ENCODE measurements at regions not wholly inside any gene's neighbourhood (a gene's known extent, or its start where the extent isn't known, plus 50 kb on each side); places are given as distances from the start of the nearest gene placed in this dataset.

DNA sequence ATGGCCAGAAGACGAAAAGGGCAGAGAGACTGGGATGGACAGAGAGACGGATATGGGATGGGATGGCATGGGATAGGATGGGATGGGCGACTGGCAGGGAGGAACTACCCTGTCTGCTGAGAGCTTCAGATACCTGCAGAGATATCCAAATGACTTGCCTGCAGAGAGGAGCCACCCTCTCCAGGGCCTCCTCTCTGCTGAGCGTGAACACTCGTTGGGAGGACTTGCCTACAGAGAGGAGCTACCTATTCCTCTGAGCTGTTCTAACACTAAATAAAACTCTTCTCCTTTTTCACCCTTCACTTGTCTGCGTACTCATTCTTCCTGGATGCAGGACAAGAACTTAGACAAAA is 67.1 kb upstream of the LRRN2 start:
- Histone ChIP-seq H3K36me3 (ENCODE audit: control insufficient read depth, insufficient read depth, low read length) (no peaks in the 10 kb centered on the region), H3K27ac (ENCODE audit: insufficient read depth, low read length) (no peak overlapping the region), H3K79me2 (ENCODE audit: control insufficient read depth, insufficient read depth, low read length) (no peaks in the 10 kb centered on the region), H3K27me3 (ENCODE audit: control insufficient read depth, insufficient read depth, low read length) (no peaks in the 10 kb centered on the region), H2AFZ (ENCODE audit: low read length) (no peak overlapping the region), H4K20me1 (ENCODE audit: control insufficient read depth, extremely low read depth, insufficient read depth, low read length) (no peaks in the 10 kb centered on the region), H3K4me3 (replicated peaks in 1 of 4; ENCODE audit: control extremely low read depth in 1 of 4, insufficient read depth in 1 of 4, low read depth in 3 of 4, low read length in 4 of 4) (no peak overlapping the region), H3K4me1 (ENCODE audit: control insufficient read depth, extremely low read depth, insufficient read depth, low read length) (no peaks in the 10 kb centered on the region), H3K9ac (ENCODE audit: insufficient read depth, low read length) (no peak overlapping the region), H3K9me3 (ENCODE audit: control insufficient read depth, insufficient read depth, low read depth, low read length) (no peaks in the 10 kb centered on the region), H3K4me2 (ENCODE audit: extremely low read depth, insufficient read depth, low read length) (no peak overlapping the region)
- no peak for DNase-seq (ENCODE audit: low read depth in 2 of 2)
- no peak for TF ChIP-seq EZH2 (IDR thresholded peaks at IDR 0.05; ENCODE audit: low read length, missing control alignments)
- TF ChIP-seq, protein P1, sequence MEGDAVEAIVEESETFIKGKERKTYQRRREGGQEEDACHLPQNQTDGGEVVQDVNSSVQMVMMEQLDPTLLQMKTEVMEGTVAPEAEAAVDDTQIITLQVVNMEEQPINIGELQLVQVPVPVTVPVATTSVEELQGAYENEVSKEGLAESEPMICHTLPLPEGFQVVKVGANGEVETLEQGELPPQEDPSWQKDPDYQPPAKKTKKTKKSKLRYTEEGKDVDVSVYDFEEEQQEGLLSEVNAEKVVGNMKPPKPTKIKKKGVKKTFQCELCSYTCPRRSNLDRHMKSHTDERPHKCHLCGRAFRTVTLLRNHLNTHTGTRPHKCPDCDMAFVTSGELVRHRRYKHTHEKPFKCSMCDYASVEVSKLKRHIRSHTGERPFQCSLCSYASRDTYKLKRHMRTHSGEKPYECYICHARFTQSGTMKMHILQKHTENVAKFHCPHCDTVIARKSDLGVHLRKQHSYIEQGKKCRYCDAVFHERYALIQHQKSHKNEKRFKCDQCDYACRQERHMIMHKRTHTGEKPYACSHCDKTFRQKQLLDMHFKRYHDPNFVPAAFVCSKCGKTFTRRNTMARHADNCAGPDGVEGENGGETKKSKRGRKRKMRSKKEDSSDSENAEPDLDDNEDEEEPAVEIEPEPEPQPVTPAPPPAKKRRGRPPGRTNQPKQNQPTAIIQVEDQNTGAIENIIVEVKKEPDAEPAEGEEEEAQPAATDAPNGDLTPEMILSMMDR (conservative IDR thresholded peaks at IDR 0.05 in 1 of 2, IDR thresholded peaks at IDR 0.05 in 1 of 2; ENCODE audit: low read depth in 1 of 2, low read length in 2 of 2): no peak

DNA sequence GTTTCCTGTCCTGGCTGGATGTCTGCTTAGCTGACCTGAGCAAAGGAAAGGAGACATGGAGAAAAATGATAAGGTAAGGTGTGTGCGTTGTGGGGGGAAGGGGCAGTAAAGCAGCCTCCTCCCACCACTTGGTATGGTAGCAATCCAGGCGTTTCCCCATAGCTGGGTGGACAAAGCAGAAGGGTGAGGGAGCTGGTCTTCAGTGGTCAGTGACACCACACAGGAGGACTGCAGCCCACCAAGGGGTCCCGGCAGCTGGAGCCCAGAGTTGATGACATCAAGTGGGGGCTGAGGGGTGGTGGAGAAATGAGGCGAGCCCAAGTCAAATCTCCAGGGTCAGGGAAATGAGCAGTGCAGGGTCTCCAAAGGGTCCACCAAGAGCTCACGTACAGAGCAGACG is 69.3 kb upstream of the LRRN2 start:
- no peaks in the 10 kb centered on the region for H4K20me1 ChIP-seq (ENCODE audit: control insufficient read depth, extremely low read depth, insufficient read depth, low read length)
- no peak overlapping the region for H2AFZ ChIP-seq (ENCODE audit: low read length)
- no peak for TF ChIP-seq EZH2 (IDR thresholded peaks at IDR 0.05; ENCODE audit: low read length, missing control alignments)
- TF ChIP-seq, protein P1 (conservative IDR thresholded peaks at IDR 0.05 in 1 of 2, IDR thresholded peaks at IDR 0.05 in 1 of 2; ENCODE audit: low read depth in 1 of 2, low read length in 2 of 2): no peak
- H3K9ac ChIP-seq (ENCODE audit: insufficient read depth, low read length): no peak overlapping the region
- no peaks in the 10 kb centered on the region for H3K79me2 ChIP-seq (ENCODE audit: control insufficient read depth, insufficient read depth, low read length)
- H3K4me1 ChIP-seq (ENCODE audit: control insufficient read depth, extremely low read depth, insufficient read depth, low read length): no peaks in the 10 kb centered on the region
- no peaks in the 10 kb centered on the region for H3K36me3 ChIP-seq (ENCODE audit: control insufficient read depth, insufficient read depth, low read length)
- DNase-seq (ENCODE audit: low read depth in 2 of 2): no peak
- no peaks in the 10 kb centered on the region for H3K9me3 ChIP-seq (ENCODE audit: control insufficient read depth, insufficient read depth, low read depth, low read length)
- no peak overlapping the region for H3K27ac ChIP-seq (ENCODE audit: insufficient read depth, low read length)
- H3K4me3 ChIP-seq (replicated peaks in 1 of 4; ENCODE audit: control extremely low read depth in 1 of 4, insufficient read depth in 1 of 4, low read depth in 3 of 4, low read length in 4 of 4): no peak overlapping the region
- no peak overlapping the region for H3K4me2 ChIP-seq (ENCODE audit: extremely low read depth, insufficient read depth, low read length)
- H3K27me3 ChIP-seq (ENCODE audit: control insufficient read depth, insufficient read depth, low read length): no peaks in the 10 kb centered on the region

DNA sequence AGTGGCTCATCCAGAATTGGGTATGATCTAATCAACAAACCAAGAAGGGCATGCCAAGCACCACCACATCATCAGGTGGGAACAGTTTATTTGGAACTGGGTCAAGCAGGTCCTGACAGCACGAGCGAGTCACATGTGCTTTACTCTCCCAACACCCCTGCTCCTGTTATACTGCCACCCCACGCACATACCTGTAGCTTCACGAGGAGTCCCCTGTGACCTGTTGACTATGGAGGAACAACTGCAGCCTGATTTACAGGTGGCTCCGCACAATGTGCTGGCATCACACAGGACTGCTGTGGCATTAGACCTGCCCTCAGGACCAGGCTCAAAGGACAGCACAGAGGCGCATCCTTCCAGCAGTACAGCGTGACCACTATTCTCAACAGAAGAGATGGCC is 70.8 kb upstream of the LRRN2 start:
- Histone ChIP-seq H3K4me3 (replicated peaks in 1 of 4; ENCODE audit: control extremely low read depth in 1 of 4, insufficient read depth in 1 of 4, low read depth in 3 of 4, low read length in 4 of 4) (no peak overlapping the region), H4K20me1 (ENCODE audit: control insufficient read depth, extremely low read depth, insufficient read depth, low read length) (no peaks in the 10 kb centered on the region), H3K9me3 (ENCODE audit: control insufficient read depth, insufficient read depth, low read depth, low read length) (no peaks in the 10 kb centered on the region), H3K36me3 (ENCODE audit: control insufficient read depth, insufficient read depth, low read length) (no peaks in the 10 kb centered on the region), H2AFZ (ENCODE audit: low read length) (no peak overlapping the region), H3K4me2 (ENCODE audit: extremely low read depth, insufficient read depth, low read length) (no peak overlapping the region), H3K79me2 (ENCODE audit: control insufficient read depth, insufficient read depth, low read length) (no peaks in the 10 kb centered on the region), H3K27me3 (ENCODE audit: control insufficient read depth, insufficient read depth, low read length) (no peaks in the 10 kb centered on the region), H3K4me1 (ENCODE audit: control insufficient read depth, extremely low read depth, insufficient read depth, low read length) (no peaks in the 10 kb centered on the region), H3K27ac (ENCODE audit: insufficient read depth, low read length) (no peak overlapping the region), H3K9ac (ENCODE audit: insufficient read depth, low read length) (no peak overlapping the region)
- TF ChIP-seq, protein P1 (conservative IDR thresholded peaks at IDR 0.05 in 1 of 2, IDR thresholded peaks at IDR 0.05 in 1 of 2; ENCODE audit: low read depth in 1 of 2, low read length in 2 of 2): no peak
- TF ChIP-seq EZH2 (IDR thresholded peaks at IDR 0.05; ENCODE audit: low read length, missing control alignments): no peak
- no peak for DNase-seq (ENCODE audit: low read depth in 2 of 2)

All from fibroblast of lung (primary cell).